H1 (cell line): ENCODE measurements at regions not wholly inside any gene's neighbourhood (a gene's known extent, or its start where the extent isn't known, plus 50 kb on each side); places are given as distances from the start of the nearest gene placed in this dataset.

Source experiments
- EZH2 ChIP-seq: fragments of 200-600 bp; sonication (generic); IDR thresholded peaks from 2 replicates; pipeline ENCODE4 v1.7.1; 2012; ENCODE audit warnings: low read depth, mild to moderate bottlenecking, moderate library complexity, low read length, inconsistent platforms; ENCODE audit not compliant: severe bottlenecking
- HDAC2 ChIP-seq, 2 experiments: fragments of 300-600 bp in 1 of 2; sonication (generic) in 1 of 2; IDR thresholded peaks; 2 replicates each; pipeline ENCODE4 v1.6.1; 2011 to 2012; ENCODE audit warnings: low read depth in 2 of 2, low read length in 2 of 2, mild to moderate bottlenecking in 2 of 2, moderate library complexity in 2 of 2, borderline replicate concordance in 1 of 2, inconsistent platforms in 1 of 2
- NANOG ChIP-seq: IDR thresholded peaks from 2 replicates; pipeline ENCODE4 v1.6.1; 2011; ENCODE audit warnings: low read length, low read depth, mild to moderate bottlenecking, inconsistent platforms; ENCODE audit not compliant: insufficient read depth, poor library complexity, severe bottlenecking
- SIRT6 ChIP-seq: IDR thresholded peaks from one replicate; pipeline ENCODE4 v1.7.1; 2012; ENCODE audit warnings: low read length, inconsistent platforms
- TF ChIP-seq, protein P1 (sequence below): IDR thresholded peaks from 2 replicates; pipeline ENCODE4 v1.6.1; 2011; ENCODE audit warnings: low read length, improper control_type of control experiment
- TF ChIP-seq, protein P2 (sequence below): IDR thresholded peaks from 2 replicates; pipeline ENCODE4 v1.6.1; 2011; ENCODE audit warnings: low read depth, mild to moderate bottlenecking, low read length; ENCODE audit not compliant: insufficient read depth
- TF ChIP-seq, protein P3 (sequence below): IDR thresholded peaks from 2 replicates; pipeline ENCODE4 v1.6.1; 2012; ENCODE audit warnings: inconsistent platforms

DNA sequence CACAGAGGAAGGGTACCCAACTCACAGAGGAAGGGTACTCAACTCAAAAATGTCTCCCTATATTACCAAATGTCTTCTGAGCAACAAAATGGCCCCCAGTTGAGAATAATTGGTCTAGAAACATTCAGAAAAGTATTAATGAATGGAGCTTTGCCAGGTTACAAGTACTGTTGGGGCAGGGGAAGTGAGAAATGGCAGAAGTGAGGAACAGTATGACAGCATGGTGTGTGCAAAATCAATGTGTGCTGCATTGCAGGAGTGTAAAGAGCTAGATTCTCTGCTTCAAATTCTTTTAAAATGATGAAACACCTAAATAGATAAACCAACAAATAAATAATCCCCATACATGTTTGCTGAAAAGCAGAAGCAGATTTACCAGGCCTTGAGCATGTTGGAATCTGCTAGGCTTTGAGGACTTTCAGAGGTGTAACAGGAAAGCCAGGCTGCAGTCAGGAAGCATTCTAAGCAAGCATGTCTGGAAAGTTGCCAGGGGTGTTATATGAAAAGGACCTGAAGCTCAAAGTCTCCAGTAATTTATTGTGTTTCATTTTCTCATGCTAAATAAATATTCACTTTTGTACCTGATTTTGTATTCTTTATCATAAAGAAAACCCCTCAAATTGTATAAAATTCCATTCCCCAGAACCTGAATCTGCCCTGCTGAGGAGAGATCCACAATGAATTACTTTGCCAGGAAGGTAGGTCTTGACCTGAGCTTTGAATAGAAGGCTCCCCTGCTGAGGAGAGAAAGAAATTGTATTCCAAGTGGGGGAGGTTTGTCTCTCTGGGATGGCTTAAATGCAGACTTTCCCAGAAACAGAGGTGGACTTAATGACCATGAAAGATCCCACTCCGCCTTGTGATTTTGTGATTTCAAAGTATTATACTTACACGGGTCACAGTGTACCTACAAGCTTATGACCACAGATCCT is 265.0 kb upstream of the MARCKS start (continued):
- TF ChIP-seq, protein P1, sequence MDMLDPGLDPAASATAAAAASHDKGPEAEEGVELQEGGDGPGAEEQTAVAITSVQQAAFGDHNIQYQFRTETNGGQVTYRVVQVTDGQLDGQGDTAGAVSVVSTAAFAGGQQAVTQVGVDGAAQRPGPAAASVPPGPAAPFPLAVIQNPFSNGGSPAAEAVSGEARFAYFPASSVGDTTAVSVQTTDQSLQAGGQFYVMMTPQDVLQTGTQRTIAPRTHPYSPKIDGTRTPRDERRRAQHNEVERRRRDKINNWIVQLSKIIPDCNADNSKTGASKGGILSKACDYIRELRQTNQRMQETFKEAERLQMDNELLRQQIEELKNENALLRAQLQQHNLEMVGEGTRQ, result no peak
- no peak for TF ChIP-seq NANOG
- TF ChIP-seq HDAC2 (IDR thresholded peaks at IDR 0.05; ENCODE audit: borderline replicate concordance in 1 of 2, low read depth in 2 of 2, low read length in 2 of 2), result no peak
- TF ChIP-seq EZH2, result no peak
- TF ChIP-seq, protein P2, sequence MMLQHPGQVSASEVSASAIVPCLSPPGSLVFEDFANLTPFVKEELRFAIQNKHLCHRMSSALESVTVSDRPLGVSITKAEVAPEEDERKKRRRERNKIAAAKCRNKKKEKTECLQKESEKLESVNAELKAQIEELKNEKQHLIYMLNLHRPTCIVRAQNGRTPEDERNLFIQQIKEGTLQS, result no peak
- TF ChIP-seq, protein P3, sequence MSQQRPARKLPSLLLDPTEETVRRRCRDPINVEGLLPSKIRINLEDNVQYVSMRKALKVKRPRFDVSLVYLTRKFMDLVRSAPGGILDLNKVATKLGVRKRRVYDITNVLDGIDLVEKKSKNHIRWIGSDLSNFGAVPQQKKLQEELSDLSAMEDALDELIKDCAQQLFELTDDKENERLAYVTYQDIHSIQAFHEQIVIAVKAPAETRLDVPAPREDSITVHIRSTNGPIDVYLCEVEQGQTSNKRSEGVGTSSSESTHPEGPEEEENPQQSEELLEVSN, result no peak
- no peak for TF ChIP-seq SIRT6
